ENCODE measurements at regions not wholly inside any gene's neighbourhood (a gene's known extent, or its start where the extent isn't known, plus 50 kb on each side); places are given as distances from the start of the nearest gene placed in this dataset.
"Not testable (repeated sequence)": the region's sequence is repeated elsewhere in the genome, so short reads cannot be mapped to it uniquely, and the experiment has no call there.

DNA sequence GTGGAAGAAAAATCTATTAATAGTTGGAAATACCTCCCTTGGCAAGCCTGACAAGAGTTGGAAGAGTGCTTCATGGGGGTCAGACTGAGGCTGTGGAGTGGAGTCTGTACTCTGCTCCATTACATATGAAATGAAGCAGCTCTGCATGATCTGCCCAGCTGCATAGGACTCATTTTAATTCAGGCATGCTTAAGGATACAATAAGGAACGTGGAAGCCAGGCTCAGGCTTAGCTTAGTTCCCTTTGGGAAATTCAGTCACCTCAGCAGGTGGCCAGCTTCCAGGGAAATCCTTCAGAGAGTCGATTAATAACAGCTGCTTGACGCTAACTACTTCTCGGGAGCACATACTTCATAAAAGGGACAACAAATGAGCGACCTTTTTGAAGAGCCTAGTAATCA, 1672.9 kb upstream of the WWC1 start:
- DNase-seq, result peak; percentile 85 to 95

DNA sequence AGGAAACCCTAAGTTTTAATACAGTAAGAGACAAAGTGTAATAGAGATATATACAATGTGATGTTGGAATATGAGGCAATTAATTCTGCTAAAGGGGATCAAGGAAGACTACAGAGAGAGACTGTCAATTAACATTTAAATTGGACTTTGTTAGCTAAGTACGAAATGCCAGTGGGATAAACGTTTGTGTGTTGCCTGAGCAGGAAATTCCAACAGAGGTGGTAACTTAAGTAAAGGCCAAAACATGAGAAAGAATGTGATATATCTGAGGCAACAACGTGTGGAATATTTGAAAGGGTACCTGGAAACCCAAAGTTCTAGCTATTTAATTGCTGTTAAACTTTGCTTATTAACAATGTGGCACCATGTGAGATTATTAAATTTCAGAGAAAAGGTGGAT, 1666.9 kb upstream of the WWC1 start:
- DNase-seq, result no peak

GRCh38 chr5:166625210-166625865, 1666.1 kb upstream of the WWC1 start:
- DNase-seq, result no peak

- DNase-seq, result no peak
These were observed 1654.2 kb upstream of the WWC1 start for GRCh38 chr5:166637295-166637694.

GRCh38 chr5:166639151-166639550, 1652.3 kb upstream of the WWC1 start:
- DNase-seq, result peak; percentile 8 to 41

GRCh38 chr5:166640136-166640535, 1651.3 kb upstream of the WWC1 start:
- not testable (repeated sequence) for DNase-seq

- DNase-seq, result no peak
These were observed 1642.7 kb upstream of the WWC1 start for GRCh38 chr5:166648736-166649135.

GRCh38 chr5:166649676-166650075, 1641.8 kb upstream of the WWC1 start:
- DNase-seq, result no peak

DNA sequence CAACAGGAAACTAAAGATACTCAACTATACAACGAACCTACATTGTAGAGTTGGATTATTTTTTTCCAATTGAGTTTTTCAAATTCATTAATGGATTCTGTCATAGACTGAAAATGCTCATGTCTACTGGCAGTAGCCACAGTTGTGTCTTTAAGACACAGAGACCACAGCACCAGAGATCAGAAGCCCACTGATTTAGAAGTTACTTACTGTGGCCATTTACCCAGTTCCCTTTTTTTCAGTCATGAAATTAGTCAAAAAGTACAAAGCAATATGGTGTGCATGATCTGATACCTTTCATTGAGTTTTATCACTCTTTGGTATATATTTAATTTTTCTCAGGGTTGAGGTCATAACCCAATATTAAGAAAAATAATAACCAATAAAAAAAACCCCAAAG, 1640.2 kb upstream of the WWC1 start:
- no peak for DNase-seq

- no peak for DNase-seq
These were observed 1619.6 kb upstream of the WWC1 start for GRCh38 chr5:166671811-166672210.

- DNase-seq, result no peak
These were observed 1619.0 kb upstream of the WWC1 start for GRCh38 chr5:166672431-166672830.

DNA sequence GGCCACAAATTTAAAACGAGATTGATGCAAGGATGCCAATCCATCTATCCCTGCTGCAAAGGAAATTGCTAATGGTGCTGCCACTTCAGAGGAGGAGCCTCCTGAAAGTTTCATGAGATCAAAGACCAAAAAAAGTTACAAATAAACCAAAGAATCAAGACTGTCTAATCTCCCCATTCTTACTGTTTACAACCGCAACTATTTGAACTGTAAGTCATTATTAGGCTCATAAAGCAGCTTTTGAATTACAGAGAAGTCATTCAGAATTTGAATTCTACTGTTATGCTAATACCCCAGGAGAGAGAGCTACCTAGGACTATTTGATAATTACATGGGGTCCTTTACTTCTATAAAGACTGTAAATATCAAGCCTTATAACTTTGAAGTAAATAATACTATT, 1613.6 kb upstream of the WWC1 start:
- no peak for DNase-seq

DNA sequence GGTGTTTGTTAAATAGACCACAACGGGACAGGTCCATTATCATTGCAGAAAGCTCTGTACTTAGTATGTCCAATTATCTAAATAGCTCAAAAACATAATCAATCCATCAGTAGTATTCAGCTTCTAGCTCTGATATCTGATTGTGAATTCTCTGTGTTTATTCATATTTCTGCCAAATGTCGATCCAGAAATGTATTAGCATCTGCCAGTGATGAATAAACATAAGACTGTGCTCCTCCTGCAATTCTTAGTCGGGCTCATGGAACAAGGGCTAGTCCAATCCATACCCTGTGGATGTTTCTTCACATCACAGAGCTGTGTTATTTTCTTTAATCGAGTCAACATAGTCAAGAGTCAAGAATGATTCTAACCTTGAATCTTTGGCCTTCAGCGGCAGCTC, 1612.1 kb upstream of the WWC1 start:
- no peak for DNase-seq

- no peak for DNase-seq
These were observed 1596.1 kb upstream of the WWC1 start for GRCh38 chr5:166695326-166695725.

DNA sequence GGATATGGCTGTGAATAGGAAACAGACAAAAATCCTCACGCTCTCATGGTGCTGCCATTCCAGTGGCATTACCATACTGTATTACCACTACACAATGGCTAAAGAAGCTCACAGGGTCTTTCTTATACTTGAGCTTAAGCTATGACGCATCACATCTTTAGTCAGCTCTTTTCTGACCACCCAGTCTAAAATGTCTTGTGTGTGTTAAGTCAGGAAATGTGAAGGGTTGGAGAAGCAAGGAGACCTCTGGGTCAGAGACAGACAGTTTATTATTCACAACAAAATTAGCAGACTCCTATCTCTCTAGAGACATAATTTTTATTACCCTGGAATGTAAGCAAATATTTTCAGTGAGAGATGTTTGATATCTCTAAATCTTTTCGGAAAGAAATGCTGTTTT, 1583.2 kb upstream of the WWC1 start:
- DNase-seq, result no peak

DNA sequence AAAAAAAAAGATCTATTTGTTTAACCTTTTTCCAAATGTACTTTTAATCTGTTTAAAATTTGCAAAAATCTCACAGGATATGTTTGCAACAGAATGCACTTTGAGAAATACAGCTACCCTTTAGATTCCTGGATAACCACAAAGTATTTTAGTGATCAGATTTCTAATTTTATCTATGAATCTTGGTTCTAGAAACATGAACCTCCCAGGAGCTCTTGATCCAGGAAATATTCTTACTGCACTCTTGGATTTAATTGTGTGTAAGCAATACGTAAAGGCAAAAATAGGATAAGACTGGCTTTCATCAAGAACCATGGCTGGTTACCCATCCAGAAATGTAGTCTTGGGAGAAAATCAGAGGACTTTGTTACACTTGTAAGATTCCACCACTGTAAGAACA, 1581.8 kb upstream of the WWC1 start:
- no peak for DNase-seq

DNA sequence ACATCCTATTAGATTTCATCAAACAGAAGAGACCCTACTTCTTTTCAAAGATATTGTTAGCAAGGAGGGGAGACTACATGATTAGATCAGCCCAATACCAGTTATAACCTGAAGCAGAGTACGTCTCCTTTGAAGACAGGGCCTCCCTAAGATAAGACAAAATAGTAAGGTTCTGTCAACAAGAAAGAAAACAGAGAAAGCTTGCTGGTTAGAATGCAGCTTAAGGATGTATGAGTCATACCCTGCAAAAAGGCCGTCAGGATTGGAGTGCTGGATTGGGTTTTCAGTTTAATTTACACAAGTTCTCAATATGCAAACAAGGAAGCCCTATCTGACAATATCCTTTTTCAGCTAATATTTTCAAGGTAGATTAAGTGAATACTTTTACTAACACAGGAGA, 1581.2 kb upstream of the WWC1 start:
- DNase-seq, result no peak

DNA sequence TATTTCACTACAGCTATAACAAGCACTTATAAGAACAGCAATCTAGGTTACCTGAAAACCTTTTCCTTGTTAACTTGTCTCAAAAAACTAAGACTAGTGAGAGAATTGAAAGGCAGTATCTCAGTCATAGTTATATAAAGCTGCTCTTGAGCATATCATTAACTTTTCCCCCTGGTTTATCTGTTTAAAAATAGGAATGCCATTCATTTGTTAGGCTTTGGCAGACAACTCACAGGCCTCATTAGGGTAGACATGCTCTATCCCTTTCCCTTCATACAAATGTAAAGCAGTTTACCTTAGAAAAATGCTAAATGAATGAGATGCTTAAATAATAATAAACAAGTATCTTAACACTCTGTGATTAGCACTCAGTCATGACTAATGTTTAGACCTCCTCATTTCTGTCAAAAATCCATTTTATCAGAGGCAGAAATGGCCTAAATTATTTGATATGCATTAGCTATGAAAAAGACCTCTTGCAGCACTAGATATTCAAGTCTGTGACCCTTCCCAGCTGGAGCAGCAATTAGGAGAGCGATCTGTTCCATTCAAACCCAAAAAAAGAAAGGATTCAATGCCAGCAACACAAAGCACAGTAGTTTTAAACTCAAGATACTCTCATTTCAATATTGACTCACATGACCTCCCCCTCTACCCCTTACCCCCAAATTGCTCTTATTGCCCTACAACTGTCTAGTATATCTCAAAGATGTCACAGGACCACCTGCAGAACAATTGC, 1578.8 kb upstream of the WWC1 start:
- no peak for DNase-seq

GRCh38 chr5:166713295-166713694, 1578.2 kb upstream of the WWC1 start:
- DNase-seq, result no peak

DNA sequence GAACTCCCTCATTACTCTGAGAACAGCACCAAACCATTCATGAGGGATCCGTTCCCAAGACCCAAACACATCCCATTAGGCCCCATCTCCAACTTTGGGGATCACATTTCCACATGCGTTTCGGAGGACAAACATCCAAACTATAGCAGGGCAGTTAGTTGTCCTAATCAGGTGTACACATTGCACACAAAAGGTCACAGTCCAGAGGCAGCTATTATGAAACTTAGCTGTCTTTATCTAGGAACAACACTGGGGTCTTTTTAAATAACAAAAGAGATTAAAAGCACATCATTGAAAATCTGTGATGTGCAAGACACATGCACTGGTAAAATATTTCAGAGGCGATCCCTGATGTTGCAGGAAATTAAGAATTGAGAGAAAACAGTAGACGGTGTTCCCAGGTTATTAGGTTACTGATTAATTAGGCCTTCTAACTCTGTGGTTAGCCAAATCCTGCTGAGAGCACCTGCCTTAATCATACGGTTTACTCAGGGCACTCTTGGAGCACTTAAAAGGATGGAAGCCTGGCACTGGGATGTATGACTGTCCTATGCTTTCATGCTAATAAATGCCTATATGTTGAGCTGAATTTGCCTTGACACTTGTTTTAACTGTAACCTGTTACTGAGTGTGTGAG, 1574.5 kb upstream of the WWC1 start:
- DNase-seq, result peak in 1 of 2 experiments; percentile 4

GRCh38 chr5:166719991-166720390, 1571.5 kb upstream of the WWC1 start:
- DNase-seq, result no peak

- no peak for DNase-seq
These were observed 1568.5 kb upstream of the WWC1 start for GRCh38 chr5:166722939-166723338.

DNA sequence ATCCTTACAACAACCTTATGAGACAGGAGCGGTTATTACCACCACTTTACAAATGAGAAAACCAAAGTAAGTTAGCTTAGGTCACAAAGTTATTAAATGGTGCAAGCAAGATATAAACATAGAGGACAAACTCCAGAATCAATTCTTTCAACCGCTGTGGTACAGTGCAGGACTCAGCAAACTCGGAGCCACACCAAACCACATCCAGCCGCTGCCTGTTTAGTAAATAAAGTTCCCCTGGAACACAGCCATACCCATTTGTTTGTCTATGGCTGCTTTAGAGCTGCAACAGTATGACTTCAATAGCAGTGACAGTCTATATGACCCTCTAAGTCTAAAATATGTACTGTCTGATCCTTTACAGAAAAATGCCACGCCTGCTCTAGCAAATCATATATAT, 1567.2 kb upstream of the WWC1 start:
- no peak for DNase-seq

DNA sequence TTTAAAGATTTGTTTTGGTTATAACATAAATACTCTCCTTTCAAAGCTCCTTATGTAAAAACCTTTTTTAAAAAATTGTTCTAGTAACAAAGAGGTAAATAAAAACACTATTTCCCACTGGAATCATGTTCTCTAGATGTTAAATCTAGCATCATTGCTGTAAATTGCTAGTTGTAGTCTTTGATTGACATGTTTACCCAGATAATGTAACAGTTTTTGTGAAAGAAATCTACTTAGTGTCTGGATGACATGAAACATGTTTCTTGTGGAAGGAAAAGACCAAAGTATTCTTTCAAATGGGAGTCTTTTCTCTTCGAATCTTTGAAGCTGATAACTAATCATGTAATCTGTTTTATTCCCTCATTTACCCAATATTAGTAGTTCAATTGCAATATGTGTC, 1565.9 kb upstream of the WWC1 start:
- no peak for DNase-seq

Measured in NCI-H524 (cell line).